Vagina (tissue), 2 donors: ENCODE measurements at regions not wholly inside any gene's neighbourhood (a gene's known extent, or its start where the extent isn't known, plus 50 kb on each side); places are given as distances from the start of the nearest gene placed in this dataset.

ENCODE experiments used
- DNase-seq, 2 donors: peaks; one replicate each; pipeline ENCODE4 v3.0.0-alpha.2; 2017; ENCODE audit errors: extremely low spot score in 2 of 2
- H3K27ac ChIP-seq: fragments of 200-600 bp; sonication (generic); one replicate; pipeline ENCODE4 v1.5.1; 2019
- H3K27me3 ChIP-seq: fragments of 200-600 bp; sonication (generic); one replicate; pipeline ENCODE4 v1.5.1; 2019
- H3K36me3 ChIP-seq, 2 donors: fragments of 200-600 bp; sonication (generic); one replicate each; pipeline ENCODE4 v1.5.1; 2017 to 2019
- H3K4me1 ChIP-seq: fragments of 200-600 bp; sonication (generic); one replicate; pipeline ENCODE4 v1.5.1; 2019
- H3K4me3 ChIP-seq, 2 donors: fragments of 200-600 bp; sonication (generic); 1 replicate in 1 of 2; 2 replicates in 1 of 2; pipeline ENCODE4 v1.5.1; 2016 to 2019
- H3K9me3 ChIP-seq: fragments of 200-600 bp; sonication (generic); one replicate; pipeline ENCODE4 v1.5.1; 2019
- CTCF ChIP-seq, 3 experiments: fragments of 450-650 bp in 2 of 3; fragments of 200-600 bp in 1 of 3; sonication (generic) in 1 of 3; IDR thresholded peaks; one replicate each; pipeline ENCODE4 v1.5.1; 2017 to 2019; ENCODE audit warnings: antibody characterized with exemption in 3 of 3, mild to moderate bottlenecking in 2 of 3, moderate library complexity in 2 of 3
- POLR2A ChIP-seq, 2 donors: fragments of 450-650 bp; IDR thresholded peaks; one replicate each; pipeline ENCODE4 v1.6.1; 2017; ENCODE audit warnings: antibody characterized with exemption in 2 of 2, mild to moderate bottlenecking in 2 of 2, moderate library complexity in 2 of 2
- POLR2AphosphoS5 ChIP-seq, 2 donors: sonication (generic); formaldehyde crosslinking; IDR thresholded peaks; one replicate each; pipeline ENCODE4 v1.9.0; 2017; ENCODE audit warnings: antibody characterized with exemption in 2 of 2, mild to moderate bottlenecking in 2 of 2, low read depth in 1 of 2; ENCODE audit not compliant: insufficient read depth in 1 of 2
- intact Hi-C: fragments of 100-400 bp; cut with DNase I; formaldehyde crosslinking; loops from one replicate; pipeline ENCODE4 v1.15.1; 2023

GRCh38 chr10:111432588-111432987 lies 355.8 kb downstream of the ADRA2A start:
- Histone ChIP-seq H3K27ac (no peak overlapping the region), H3K36me3 (no peaks in the 10 kb centered on the region), H3K9me3 (no peaks in the 10 kb centered on the region), H3K4me3 (no peak overlapping the region), H3K4me1 (no peaks in the 10 kb centered on the region), H3K27me3 (no peaks in the 10 kb centered on the region)
- TF ChIP-seq CTCF (IDR thresholded peaks at IDR 0.05): no peak
- TF ChIP-seq POLR2AphosphoS5 (IDR thresholded peaks at IDR 0.05; ENCODE audit: insufficient read depth in 1 of 2, low read depth in 1 of 2): no peak
- TF ChIP-seq POLR2A (IDR thresholded peaks at IDR 0.05): no peak
- intact Hi-C loops: no loop called here
- no peak for DNase-seq

GRCh38 chr10:111435871-111436270 lies 359.0 kb downstream of the ADRA2A start:
- Histone ChIP-seq H3K27me3 (no peaks in the 10 kb centered on the region), H3K4me3 (no peak overlapping the region), H3K9me3 (no peaks in the 10 kb centered on the region), H3K27ac (no peak overlapping the region), H3K4me1 (no peaks in the 10 kb centered on the region), H3K36me3 (no peaks in the 10 kb centered on the region)
- no peak for DNase-seq
- intact Hi-C loops: no loop called here
- TF ChIP-seq POLR2A (IDR thresholded peaks at IDR 0.05) (no peak), CTCF (IDR thresholded peaks at IDR 0.05) (no peak), POLR2AphosphoS5 (IDR thresholded peaks at IDR 0.05; ENCODE audit: insufficient read depth in 1 of 2, low read depth in 1 of 2) (no peak)

GRCh38 chr10:111439034-111439842 lies 362.4 kb downstream of the ADRA2A start:
- no peak overlapping the region for H3K4me3 ChIP-seq
- no peak for DNase-seq
- intact Hi-C loops: no loop called here
- H3K27ac ChIP-seq: no peak overlapping the region
- H3K27me3 ChIP-seq: no peaks in the 10 kb centered on the region
- TF ChIP-seq POLR2A (IDR thresholded peaks at IDR 0.05): no peak
- no peak for TF ChIP-seq POLR2AphosphoS5 (IDR thresholded peaks at IDR 0.05; ENCODE audit: insufficient read depth in 1 of 2, low read depth in 1 of 2)
- TF ChIP-seq CTCF (IDR thresholded peaks at IDR 0.05): no peak
- H3K4me1 ChIP-seq: no peaks in the 10 kb centered on the region
- H3K36me3 ChIP-seq: no peaks in the 10 kb centered on the region
- H3K9me3 ChIP-seq: no peaks in the 10 kb centered on the region

GRCh38 chr10:111440501-111440900 lies 363.7 kb downstream of the ADRA2A start:
- Histone ChIP-seq H3K9me3 (no peaks in the 10 kb centered on the region), H3K36me3 (no peaks in the 10 kb centered on the region), H3K27ac (no peak overlapping the region), H3K4me1 (no peaks in the 10 kb centered on the region), H3K27me3 (no peaks in the 10 kb centered on the region), H3K4me3 (no peak overlapping the region)
- TF ChIP-seq POLR2A (IDR thresholded peaks at IDR 0.05): no peak
- no peak for TF ChIP-seq POLR2AphosphoS5 (IDR thresholded peaks at IDR 0.05; ENCODE audit: insufficient read depth in 1 of 2, low read depth in 1 of 2)
- TF ChIP-seq CTCF (IDR thresholded peaks at IDR 0.05): no peak
- intact Hi-C loops: no loop called here
- no peak for DNase-seq

GRCh38 chr10:111445667-111446066 lies 368.8 kb downstream of the ADRA2A start:
- DNase-seq: no peak
- TF ChIP-seq CTCF (IDR thresholded peaks at IDR 0.05) (no peak), POLR2A (IDR thresholded peaks at IDR 0.05) (no peak), POLR2AphosphoS5 (IDR thresholded peaks at IDR 0.05; ENCODE audit: insufficient read depth in 1 of 2, low read depth in 1 of 2) (no peak)

More at GRCh38 chr10:111445667-111446066, 368.8 kb downstream of the ADRA2A start:
- Histone ChIP-seq H3K4me1 (no peaks in the 10 kb centered on the region), H3K9me3 (no peaks in the 10 kb centered on the region), H3K27ac (no peak overlapping the region), H3K4me3 (no peak overlapping the region), H3K27me3 (no peaks in the 10 kb centered on the region), H3K36me3 (no peaks in the 10 kb centered on the region)
- intact Hi-C loops: no loop called here
